ENCODE measurements at regions not wholly inside any gene's neighbourhood (a gene's known extent, or its start where the extent isn't known, plus 50 kb on each side); places are given as distances from the start of the nearest gene placed in this dataset.

GRCh38 chr22:47687776-47688175, 925.3 kb downstream of the TBC1D22A start:
- no peaks in the 10 kb centered on the region for H4K20me1 ChIP-seq (ENCODE audit: insufficient read depth)
- H3K36me3 ChIP-seq (ENCODE audit: control insufficient read depth in 1 of 2, insufficient read depth in 2 of 2, low read length in 2 of 2) = no peaks in the 10 kb centered on the region; a peak in 1 of 4 replicates
- H3K9me2 ChIP-seq (ENCODE audit: insufficient read depth) = no peaks in the 10 kb centered on the region
- no peak for TF ChIP-seq SIN3A (IDR thresholded peaks at IDR 0.05; ENCODE audit: low read depth)
- no peak for TF ChIP-seq JUND (IDR thresholded peaks at IDR 0.05)
- TF ChIP-seq MAX (IDR thresholded peaks at IDR 0.05) = no peak
- no peak for TF ChIP-seq CBX3 (IDR thresholded peaks at IDR 0.05; ENCODE audit: low read depth)
- no peak for TF ChIP-seq TCF7L2 (IDR thresholded peaks at IDR 0.05; ENCODE audit: borderline replicate concordance, extremely low read depth, insufficient read depth, insufficient read length)
- no peak for TF ChIP-seq YY1 (IDR thresholded peaks at IDR 0.05; ENCODE audit: extremely low read depth, insufficient replicate concordance, low read depth, low read length)
- no peak for TF ChIP-seq ZFX (IDR thresholded peaks at IDR 0.05)
- no peak for TF ChIP-seq ELF1 (IDR thresholded peaks at IDR 0.05; ENCODE audit: borderline replicate concordance, low read depth)
- DNase-seq (ENCODE audit: low read depth, low spot score) = no peak
- RAD21 ChIA-PET (ENCODE audit: low non-redundant PET in 1 of 2, low total read pairs in 2 of 2, uncharacterized antibody in 2 of 2, unreplicated experiment in 2 of 2) = no interaction called here
- intact Hi-C loops (cut with micrococcal nuclease) = no loop called here
- no peaks in the 10 kb centered on the region for H3K79me2 ChIP-seq (ENCODE audit: insufficient read depth, low read length)
- no peak overlapping the region for H3K9ac ChIP-seq (ENCODE audit: low read length)
- no peak overlapping the region for H3K27ac ChIP-seq (ENCODE audit: low read depth, low read length)
- CTCF ChIA-PET = no interaction called here
- H3K4me1 ChIP-seq (ENCODE audit: control insufficient read depth in 1 of 2, insufficient read depth in 2 of 2, low read length in 2 of 2) = no peaks in the 10 kb centered on the region
- H3K9me3 ChIP-seq (ENCODE audit: control insufficient read depth in 1 of 2, insufficient read depth in 1 of 2, low read depth in 1 of 2, low read length in 2 of 2) = peaks cover 5 to 8% of the 10 kb centered on the region in 2 experiments; a peak in 2 of 4 replicates
- BruUV-seq (replicated peaks) = no TSS peak
- H3K27me3 ChIP-seq (ENCODE audit: insufficient read depth, low read length) = no peaks in the 10 kb centered on the region
- H2AFZ ChIP-seq (ENCODE audit: low read depth, low read length, poor library complexity, severe bottlenecking) = no peak overlapping the region
- no peak overlapping the region for H3K4me2 ChIP-seq (ENCODE audit: low read length)
- no peak for ATAC-seq
- H3K4me3 ChIP-seq (replicated peaks in 1 of 2; ENCODE audit: low read depth in 1 of 2, low read length in 2 of 2) = no peak overlapping the region
- POLR2A ChIA-PET = no interaction called here

- no TSS peak for BruUV-seq (replicated peaks)
- Histone ChIP-seq H3K27ac (ENCODE audit: low read depth, low read length) (no peak overlapping the region), H3K4me3 (replicated peaks in 1 of 2; ENCODE audit: low read depth in 1 of 2, low read length in 2 of 2) (no peak overlapping the region), H3K4me1 (ENCODE audit: control insufficient read depth in 1 of 2, insufficient read depth in 2 of 2, low read length in 2 of 2) (no peaks in the 10 kb centered on the region), H3K36me3 (ENCODE audit: control insufficient read depth in 1 of 2, insufficient read depth in 2 of 2, low read length in 2 of 2) (no peaks in the 10 kb centered on the region; a peak in 1 of 4 replicates), H3K4me2 (ENCODE audit: low read length) (no peak overlapping the region), H4K20me1 (ENCODE audit: insufficient read depth) (no peaks in the 10 kb centered on the region), H3K79me2 (ENCODE audit: insufficient read depth, low read length) (no peaks in the 10 kb centered on the region), H3K27me3 (ENCODE audit: insufficient read depth, low read length) (no peaks in the 10 kb centered on the region), H3K9me3 (ENCODE audit: control insufficient read depth in 1 of 2, insufficient read depth in 1 of 2, low read depth in 1 of 2, low read length in 2 of 2) (peaks cover 5 to 8% of the 10 kb centered on the region in 2 experiments; a peak in 2 of 4 replicates), H3K9me2 (ENCODE audit: insufficient read depth) (no peaks in the 10 kb centered on the region), H3K9ac (ENCODE audit: low read length) (no peak overlapping the region), H2AFZ (ENCODE audit: low read depth, low read length, poor library complexity, severe bottlenecking) (no peak overlapping the region)
- DNase-seq (ENCODE audit: low read depth, low spot score) (no peak), ATAC-seq (no peak)
- CTCF ChIA-PET = no interaction called here
- RAD21 ChIA-PET (ENCODE audit: low non-redundant PET in 1 of 2, low total read pairs in 2 of 2, uncharacterized antibody in 2 of 2, unreplicated experiment in 2 of 2) = no interaction called here
- intact Hi-C loops (cut with micrococcal nuclease) = no loop called here
- TF ChIP-seq ZBTB33 (IDR thresholded peaks at IDR 0.05; ENCODE audit: extremely low read depth, insufficient replicate concordance, low read length) (no peak), TCF7L2 (IDR thresholded peaks at IDR 0.05; ENCODE audit: borderline replicate concordance, extremely low read depth, insufficient read depth, insufficient read length) (no peak), EGR1 (IDR thresholded peaks at IDR 0.05; ENCODE audit: low read depth) (no peak), CBX3 (IDR thresholded peaks at IDR 0.05; ENCODE audit: low read depth) (no peak), RAD21 (IDR thresholded peaks at IDR 0.05; ENCODE audit: low read depth) (no peak), ELF1 (IDR thresholded peaks at IDR 0.05; ENCODE audit: borderline replicate concordance, low read depth) (no peak), CTCF (IDR thresholded peaks at IDR 0.05 in 2 of 3, conservative IDR thresholded peaks at IDR 0.05 in 1 of 3; ENCODE audit: borderline replicate concordance in 1 of 3, insufficient read depth in 1 of 3, low read depth in 2 of 3, low read length in 2 of 3) (no peak)
- POLR2A ChIA-PET = no interaction called here
These were observed 924.9 kb downstream of the TBC1D22A start for GRCh38 chr22:47687346-47687655.
